PC-3 (cell line): ENCODE measurements at regions not wholly inside any gene's neighbourhood (a gene's known extent, or its start where the extent isn't known, plus 50 kb on each side); places are given as distances from the start of the nearest gene placed in this dataset.
"Not testable (repeated sequence)": the region's sequence is repeated elsewhere in the genome, so short reads cannot be mapped to it uniquely, and the experiment has no call there.

Source experiments
- ATAC-seq: fragments of 200-7000 bp; cut with Tn5 transposase; 2 replicates; pipeline ENCODE4 v1.9.1; 2020; ENCODE audit warnings: mild to moderate bottlenecking, moderate library complexity
- BruUV-seq: library from RNA; stranded (reverse); fragments of 400-500 nt; replicated peaks from 2 replicates; lab custom pipeline; 2021; lab: Mats Ljungman, UMichigan
- CTCF ChIA-PET: fragments of 300-600 bp; sonication (Branson Sonifier 250); formaldehyde crosslinking; loops from one replicate; lab custom pipeline; 2022; ENCODE audit warnings: antibody characterized with exemption; lab: Charles Lee
- POLR2A ChIA-PET: fragments of 300-600 bp; sonication (Branson Sonifier 250); formaldehyde crosslinking; loops from one replicate; lab custom pipeline; 2022; ENCODE audit warnings: antibody characterized with exemption; ENCODE audit not compliant: unreplicated experiment; lab: Charles Lee
- DNase-seq: peaks from one replicate; pipeline ENCODE4 v3.0.0-alpha.2; 2015
- H2AFZ ChIP-seq: fragments of 300-600 bp; sonication (generic); 2 replicates; pipeline ENCODE4 v1.6.0; 2016; ENCODE audit warnings: antibody characterized with exemption, low read length
- H3F3A ChIP-seq: fragments of 300-600 bp; sonication (generic); one replicate; pipeline ENCODE4 v1.6.0; 2017; ENCODE audit warnings: antibody characterized with exemption, low read length, control low read depth, mild to moderate bottlenecking; ENCODE audit not compliant: unreplicated experiment
- H3K27ac ChIP-seq: fragments of 300-600 bp; sonication (generic); 2 replicates; pipeline ENCODE4 v1.5.1; 2016; ENCODE audit warnings: mild to moderate bottlenecking, low read length
- H3K27me3 ChIP-seq: fragments of 300-600 bp; sonication (generic); 2 replicates; pipeline ENCODE4 v1.6.1; 2016; ENCODE audit warnings: low read length, mixed read lengths
- H3K36me3 ChIP-seq: fragments of 300-600 bp; sonication (generic); 2 replicates; pipeline ENCODE4 v1.6.1; 2016; ENCODE audit warnings: low read depth, mixed run types, low read length, mixed read lengths
- H3K4me1 ChIP-seq: fragments of 300-600 bp; sonication (generic); 2 replicates; pipeline ENCODE4 v1.5.1; 2016; ENCODE audit warnings: low read length; ENCODE audit not compliant: insufficient read depth
- H3K4me2 ChIP-seq: fragments of 300-600 bp; sonication (generic); 2 replicates; pipeline ENCODE4 v1.6.0; 2016; ENCODE audit warnings: low read length
- H3K4me3 ChIP-seq: fragments of 300-600 bp; sonication (generic); 2 replicates; pipeline ENCODE4 v1.5.1; 2016; ENCODE audit warnings: mild to moderate bottlenecking, low read length, mixed read lengths
- H3K79me2 ChIP-seq: fragments of 300-600 bp; sonication (generic); 2 replicates; pipeline ENCODE4 v1.6.1; 2017; ENCODE audit warnings: low read length, mixed read lengths
- H3K9ac ChIP-seq: fragments of 300-600 bp; sonication (generic); 2 replicates; pipeline ENCODE4 v1.6.0; 2016; ENCODE audit warnings: mild to moderate bottlenecking, low read length
- H3K9me2 ChIP-seq: fragments of 300-600 bp; sonication (generic); replicated peaks from 2 replicates; pipeline ENCODE4 v1.6.1; 2016; ENCODE audit warnings: mixed run types, low read length, mixed read lengths
- H3K9me3 ChIP-seq: fragments of 300-600 bp; sonication (generic); 2 replicates; pipeline ENCODE4 v1.6.1; 2016; ENCODE audit warnings: low read length, mixed read lengths
- H4K20me1 ChIP-seq: fragments of 300-600 bp; sonication (generic); 2 replicates; pipeline ENCODE4 v1.6.1; 2016; ENCODE audit warnings: low read length, mixed read lengths
- CTCF ChIP-seq: fragments of 300-600 bp; sonication (generic); conservative IDR thresholded peaks from 2 replicates; pipeline ENCODE4 v1.5.1; 2017; ENCODE audit warnings: antibody characterized with exemption, low read depth, mild to moderate bottlenecking, low read length
- EZH2 ChIP-seq: fragments of 300-600 bp; sonication (generic); IDR thresholded peaks from one replicate; pipeline ENCODE4 v1.6.1; 2017; ENCODE audit warnings: antibody characterized with exemption, mild to moderate bottlenecking, low read length; ENCODE audit not compliant: unreplicated experiment
- EZH2phosphoT487 ChIP-seq: fragments of 300-600 bp; sonication (generic); IDR thresholded peaks from 2 replicates; pipeline ENCODE4 v1.6.1; 2018; ENCODE audit warnings: mild to moderate bottlenecking, antibody characterized with exemption, low read length, borderline replicate concordance
- intact Hi-C: fragments of 100-400 bp; cut with micrococcal nuclease; formaldehyde crosslinking; loops from 2 replicates; pipeline ENCODE4 v1.9.0; 2023

GRCh38 chr20:53883098-53883911, 187.1 kb downstream of the BCAS1 start:
- peak overlapping the region; percentile 9; the same call in 1 of the 2 replicates for H3K9ac ChIP-seq
- BruUV-seq = no TSS peak
- peak overlapping the region; percentile 4 for H3K4me2 ChIP-seq

GRCh38 chr20:53882438-53882986, 187.9 kb downstream of the BCAS1 start:
- Histone ChIP-seq H3K27ac (peak overlapping the region; percentile 73), H3K9ac (peak overlapping the region; percentile 9; the same call in 1 of the 2 replicates), H3K4me1 (peaks cover 35% of the 10 kb centered on the region)
- POLR2A ChIA-PET, DNase-seq, H3K9me3 ChIP-seq, ATAC-seq, H4K20me1 ChIP-seq, intact Hi-C loops, H3K36me3 ChIP-seq, H2AFZ ChIP-seq, BruUV-seq, H3K4me2 ChIP-seq, H3K9me2 ChIP-seq, H3K79me2 ChIP-seq, H3F3A ChIP-seq, H3K27me3 ChIP-seq, H3K4me3 ChIP-seq, CTCF ChIA-PET: not testable (repeated sequence)

More at GRCh38 chr20:53883098-53883911, 187.1 kb downstream of the BCAS1 start:
- TF ChIP-seq EZH2phosphoT487 (no peak), CTCF (no peak), EZH2 (no peak)
- Histone ChIP-seq H3K27me3 (no peaks in the 10 kb centered on the region), H3K9me3 (no peaks in the 10 kb centered on the region), H3F3A (no peaks in the 10 kb centered on the region), H3K36me3 (no peaks in the 10 kb centered on the region), H3K79me2 (no peaks in the 10 kb centered on the region), H4K20me1 (no peaks in the 10 kb centered on the region), H3K27ac (peak overlapping the region; percentile 73), H3K9me2 (no peaks in the 10 kb centered on the region), H2AFZ (no peak overlapping the region), H3K4me1 (peaks cover 35% of the 10 kb centered on the region), H3K4me3 (no peak overlapping the region)
- intact Hi-C loops = no loop called here
- ChIA-PET CTCF (no interaction called here), POLR2A (no interaction called here)
- peak; percentile 89 for DNase-seq
- peak; percentile 68 for ATAC-seq

- H3K36me3 ChIP-seq = no peaks in the 10 kb centered on the region
- no peak overlapping the region for H3K9ac ChIP-seq
- no peaks in the 10 kb centered on the region for H3K79me2 ChIP-seq
- no peak overlapping the region for H3K27ac ChIP-seq
- CTCF ChIA-PET = interaction anchor here (0.7 kb wide), 1 partner anchor 56 kb away, joined by 14 read pairs; no protein-coding TSS in a partner anchor
- no peaks in the 10 kb centered on the region for H3K9me2 ChIP-seq
- DNase-seq (no peak), ATAC-seq (no peak)
- intact Hi-C loops = no loop called here
- POLR2A ChIA-PET = interaction anchor here (0.7 kb wide), 1 partner anchor 18 kb away, joined by 32 read pairs; no protein-coding TSS in a partner anchor
- no peaks in the 10 kb centered on the region for H3K27me3 ChIP-seq
- H4K20me1 ChIP-seq = no peaks in the 10 kb centered on the region
- H3F3A ChIP-seq = no peaks in the 10 kb centered on the region
- H2AFZ ChIP-seq = no peak overlapping the region
- H3K4me3 ChIP-seq = no peak overlapping the region
- TF ChIP-seq EZH2 (no peak), EZH2phosphoT487 (no peak), CTCF (no peak)
- no peak overlapping the region for H3K4me2 ChIP-seq
- no TSS peak for BruUV-seq
- H3K9me3 ChIP-seq = no peaks in the 10 kb centered on the region
- peaks cover 35% of the 10 kb centered on the region for H3K4me1 ChIP-seq
Observed at GRCh38 chr20:53881362-53881761, 189.0 kb downstream of the BCAS1 start.
